ENCODE measurements at regions not wholly inside any gene's neighbourhood (a gene's known extent, or its start where the extent isn't known, plus 50 kb on each side); places are given as distances from the start of the nearest gene placed in this dataset.
"Not testable (repeated sequence)": the region's sequence is repeated elsewhere in the genome, so short reads cannot be mapped to it uniquely, and the experiment has no call there.

GRCh38 chr10:44099511-44099910 lies 285.4 kb downstream of the CXCL12 start:
- CTCF ChIA-PET, result no interaction called here
- no peak overlapping the region for H3K4me2 ChIP-seq
- DNase-seq (ENCODE audit: low read depth in 1 of 2, low spot score in 1 of 2), result no peak
- FAIRE-seq, result no peak
- H3K4me1 ChIP-seq, result no peaks in the 10 kb centered on the region
- no peak overlapping the region for H3K27ac ChIP-seq
- POLR2A ChIA-PET, result no interaction called here
- H3K9me3 ChIP-seq, result no peaks in the 10 kb centered on the region
- WGBS (ENCODE audit: missing lambda C conversion rate), result 54% methylated on average over 2 of the region's 2 CpGs
- ATAC-seq, result no peak
- H3K4me3 ChIP-seq, result no peak overlapping the region
- TF ChIP-seq ELK1 (IDR thresholded peaks at IDR 0.05; ENCODE audit: low read depth, low read length), result no peak
- no peak for TF ChIP-seq HOXB13 (CRISPR knock-in tag; IDR thresholded peaks at IDR 0.05; ENCODE audit: low read depth)
- TF ChIP-seq CTCF (IDR thresholded peaks at IDR 0.05), result no peak
- no peak for TF ChIP-seq EP300 (IDR thresholded peaks at IDR 0.05)
- no peak for TF ChIP-seq NR3C1 (IDR thresholded peaks at IDR 0.05)
- TF ChIP-seq RCOR1 (IDR thresholded peaks at IDR 0.05; ENCODE audit: low read depth, low read length), result no peak
- no peak for TF ChIP-seq MYC (IDR thresholded peaks at IDR 0.05; ENCODE audit: borderline replicate concordance, low read length)
- TF ChIP-seq GATA3 (IDR thresholded peaks at IDR 0.05; ENCODE audit: borderline replicate concordance), result no peak
- no peak for TF ChIP-seq HES2 (IDR thresholded peaks at IDR 0.05)
- TF ChIP-seq RFX5 (IDR thresholded peaks at IDR 0.05), result no peak
- TF ChIP-seq CHD4 (IDR thresholded peaks at IDR 0.05; ENCODE audit: borderline replicate concordance), result no peak
- no peak for TF ChIP-seq POLR2A (IDR thresholded peaks at IDR 0.05; ENCODE audit: low read length)
- no peak for TF ChIP-seq MAX (IDR thresholded peaks at IDR 0.05)

GRCh38 chr10:44096217-44096616 lies 288.7 kb downstream of the CXCL12 start:
- 43% methylated on average over 4 of the region's 4 CpGs for WGBS (ENCODE audit: missing lambda C conversion rate)
- CTCF ChIA-PET, result not testable (repeated sequence)

GRCh38 chr10:44089671-44090070 lies 295.2 kb downstream of the CXCL12 start:
- Histone ChIP-seq H3K4me3 (no peak overlapping the region), H3K4me2 (no peak overlapping the region), H3K4me1 (no peaks in the 10 kb centered on the region), H3K9me3 (no peaks in the 10 kb centered on the region), H3K27ac (no peak overlapping the region)
- CTCF ChIA-PET, result no interaction called here
- ATAC-seq (no peak), FAIRE-seq (no peak), DNase-seq (ENCODE audit: low read depth in 1 of 2, low spot score in 1 of 2) (no peak)
- TF ChIP-seq CBX2 (IDR thresholded peaks at IDR 0.05; ENCODE audit: borderline replicate concordance, low read depth), result no peak
- no peak for TF ChIP-seq FOSB (CRISPR knock-in tag; IDR thresholded peaks at IDR 0.05)
- 33% methylated on average over 1 of the region's 1 CpG for WGBS (ENCODE audit: missing lambda C conversion rate)
- POLR2A ChIA-PET, result no interaction called here

More at GRCh38 chr10:44096217-44096616, 288.7 kb downstream of the CXCL12 start:
- DNase-seq (ENCODE audit: low read depth in 1 of 2, low spot score in 1 of 2); H3K4me3 ChIP-seq; ATAC-seq; POLR2A ChIA-PET; H3K9me3 ChIP-seq; FAIRE-seq; H3K4me1 ChIP-seq; H3K27ac ChIP-seq; H3K4me2 ChIP-seq: not testable (repeated sequence)

- CTCF ChIA-PET, result no interaction called here
- no peak overlapping the region for H3K4me3 ChIP-seq
- no peak overlapping the region for H3K27ac ChIP-seq
- TF ChIP-seq HOXB13 (CRISPR knock-in tag; IDR thresholded peaks at IDR 0.05; ENCODE audit: low read depth) (no peak), POLR2A (IDR thresholded peaks at IDR 0.05; ENCODE audit: low read length) (no peak), BHLHE40 (IDR thresholded peaks at IDR 0.05; ENCODE audit: low read depth, low read length) (no peak), NR3C1 (IDR thresholded peaks at IDR 0.05) (no peak), RARB (CRISPR knock-in tag; IDR thresholded peaks at IDR 0.05) (no peak), HMGXB4 (CRISPR knock-in tag; IDR thresholded peaks at IDR 0.05; ENCODE audit: borderline replicate concordance) (no peak), HEYL (CRISPR knock-in tag; IDR thresholded peaks at IDR 0.05) (no peak), HDAC2 (IDR thresholded peaks at IDR 0.05) (no peak)
- ATAC-seq, result no peak
- DNase-seq (ENCODE audit: low read depth in 1 of 2, low spot score in 1 of 2), result no peak
- H3K9me3 ChIP-seq, result no peaks in the 10 kb centered on the region
- FAIRE-seq, result no peak
- POLR2A ChIA-PET, result no interaction called here
- no peaks in the 10 kb centered on the region for H3K4me1 ChIP-seq
- H3K4me2 ChIP-seq, result no peak overlapping the region
Observed at GRCh38 chr10:44087403-44087802, 297.5 kb downstream of the CXCL12 start.
